ENCODE measurements at regions not wholly inside any gene's neighbourhood (a gene's known extent, or its start where the extent isn't known, plus 50 kb on each side); places are given as distances from the start of the nearest gene placed in this dataset.

DNA sequence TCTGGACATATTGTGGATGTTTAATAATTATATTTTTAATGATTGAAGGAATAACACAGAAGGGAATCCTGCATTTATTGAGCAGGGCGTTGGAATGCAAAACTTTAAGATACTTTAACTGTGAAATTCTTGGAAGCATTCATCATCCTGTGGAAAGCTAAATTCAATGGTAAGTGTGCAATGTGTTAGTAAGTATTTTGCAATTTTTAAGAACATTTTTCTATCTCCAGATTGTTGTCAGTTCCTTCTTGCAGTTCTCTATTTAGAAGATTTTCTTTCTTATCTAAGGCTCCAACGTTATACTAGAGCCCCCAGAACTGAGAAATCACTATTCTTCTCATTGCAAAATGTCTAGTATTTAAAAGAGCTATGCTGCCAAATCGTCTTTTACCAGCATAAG is 132.2 kb upstream of the TSC22D2 start:
- ChIA-PET CTCF (no interaction called here), RAD21 (ENCODE audit: low non-redundant PET in 1 of 2, low total read pairs in 2 of 2, uncharacterized antibody in 2 of 2, unreplicated experiment in 2 of 2) (no interaction called here), POLR2A (no interaction called here)
- Histone ChIP-seq H3K4me1 (ENCODE audit: control insufficient read depth in 1 of 2, insufficient read depth in 2 of 2, low read length in 2 of 2) (no peaks in the 10 kb centered on the region), H3K9me2 (ENCODE audit: insufficient read depth) (no peaks in the 10 kb centered on the region), H3K4me3 (replicated peaks in 1 of 2; ENCODE audit: low read depth in 1 of 2, low read length in 2 of 2) (no peak overlapping the region), H3K27ac (ENCODE audit: low read depth, low read length) (no peak overlapping the region), H3K79me2 (ENCODE audit: insufficient read depth, low read length) (no peaks in the 10 kb centered on the region), H3K27me3 (ENCODE audit: insufficient read depth, low read length) (no peaks in the 10 kb centered on the region), H4K20me1 (ENCODE audit: insufficient read depth) (no peaks in the 10 kb centered on the region), H3K4me2 (ENCODE audit: low read length) (no peak overlapping the region), H3K9ac (ENCODE audit: low read length) (no peak overlapping the region), H3K36me3 (ENCODE audit: control insufficient read depth in 1 of 2, insufficient read depth in 2 of 2, low read length in 2 of 2) (no peaks in the 10 kb centered on the region), H3K9me3 (ENCODE audit: control insufficient read depth in 1 of 2, insufficient read depth in 1 of 2, low read depth in 1 of 2, low read length in 2 of 2) (no peaks in the 10 kb centered on the region), H2AFZ (ENCODE audit: low read depth, low read length, poor library complexity, severe bottlenecking) (no peak overlapping the region)
- intact Hi-C loops (cut with micrococcal nuclease) = no loop called here
- TF ChIP-seq, protein P1, sequence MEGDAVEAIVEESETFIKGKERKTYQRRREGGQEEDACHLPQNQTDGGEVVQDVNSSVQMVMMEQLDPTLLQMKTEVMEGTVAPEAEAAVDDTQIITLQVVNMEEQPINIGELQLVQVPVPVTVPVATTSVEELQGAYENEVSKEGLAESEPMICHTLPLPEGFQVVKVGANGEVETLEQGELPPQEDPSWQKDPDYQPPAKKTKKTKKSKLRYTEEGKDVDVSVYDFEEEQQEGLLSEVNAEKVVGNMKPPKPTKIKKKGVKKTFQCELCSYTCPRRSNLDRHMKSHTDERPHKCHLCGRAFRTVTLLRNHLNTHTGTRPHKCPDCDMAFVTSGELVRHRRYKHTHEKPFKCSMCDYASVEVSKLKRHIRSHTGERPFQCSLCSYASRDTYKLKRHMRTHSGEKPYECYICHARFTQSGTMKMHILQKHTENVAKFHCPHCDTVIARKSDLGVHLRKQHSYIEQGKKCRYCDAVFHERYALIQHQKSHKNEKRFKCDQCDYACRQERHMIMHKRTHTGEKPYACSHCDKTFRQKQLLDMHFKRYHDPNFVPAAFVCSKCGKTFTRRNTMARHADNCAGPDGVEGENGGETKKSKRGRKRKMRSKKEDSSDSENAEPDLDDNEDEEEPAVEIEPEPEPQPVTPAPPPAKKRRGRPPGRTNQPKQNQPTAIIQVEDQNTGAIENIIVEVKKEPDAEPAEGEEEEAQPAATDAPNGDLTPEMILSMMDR (IDR thresholded peaks at IDR 0.05 in 2 of 3, conservative IDR thresholded peaks at IDR 0.05 in 1 of 3; ENCODE audit: borderline replicate concordance in 1 of 3, insufficient read depth in 1 of 3, low read depth in 2 of 3, low read length in 2 of 3) = no peak
- TF ChIP-seq ZNF274 (IDR thresholded peaks at IDR 0.05; ENCODE audit: low read depth, low read length) = no peak
- TF ChIP-seq ELF1 (IDR thresholded peaks at IDR 0.05; ENCODE audit: borderline replicate concordance, low read depth) = no peak
- no peak for TF ChIP-seq SRF (IDR thresholded peaks at IDR 0.05; ENCODE audit: low read depth)
- TF ChIP-seq, protein P2, sequence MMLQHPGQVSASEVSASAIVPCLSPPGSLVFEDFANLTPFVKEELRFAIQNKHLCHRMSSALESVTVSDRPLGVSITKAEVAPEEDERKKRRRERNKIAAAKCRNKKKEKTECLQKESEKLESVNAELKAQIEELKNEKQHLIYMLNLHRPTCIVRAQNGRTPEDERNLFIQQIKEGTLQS (IDR thresholded peaks at IDR 0.05) = no peak
- TF ChIP-seq, protein P3, sequence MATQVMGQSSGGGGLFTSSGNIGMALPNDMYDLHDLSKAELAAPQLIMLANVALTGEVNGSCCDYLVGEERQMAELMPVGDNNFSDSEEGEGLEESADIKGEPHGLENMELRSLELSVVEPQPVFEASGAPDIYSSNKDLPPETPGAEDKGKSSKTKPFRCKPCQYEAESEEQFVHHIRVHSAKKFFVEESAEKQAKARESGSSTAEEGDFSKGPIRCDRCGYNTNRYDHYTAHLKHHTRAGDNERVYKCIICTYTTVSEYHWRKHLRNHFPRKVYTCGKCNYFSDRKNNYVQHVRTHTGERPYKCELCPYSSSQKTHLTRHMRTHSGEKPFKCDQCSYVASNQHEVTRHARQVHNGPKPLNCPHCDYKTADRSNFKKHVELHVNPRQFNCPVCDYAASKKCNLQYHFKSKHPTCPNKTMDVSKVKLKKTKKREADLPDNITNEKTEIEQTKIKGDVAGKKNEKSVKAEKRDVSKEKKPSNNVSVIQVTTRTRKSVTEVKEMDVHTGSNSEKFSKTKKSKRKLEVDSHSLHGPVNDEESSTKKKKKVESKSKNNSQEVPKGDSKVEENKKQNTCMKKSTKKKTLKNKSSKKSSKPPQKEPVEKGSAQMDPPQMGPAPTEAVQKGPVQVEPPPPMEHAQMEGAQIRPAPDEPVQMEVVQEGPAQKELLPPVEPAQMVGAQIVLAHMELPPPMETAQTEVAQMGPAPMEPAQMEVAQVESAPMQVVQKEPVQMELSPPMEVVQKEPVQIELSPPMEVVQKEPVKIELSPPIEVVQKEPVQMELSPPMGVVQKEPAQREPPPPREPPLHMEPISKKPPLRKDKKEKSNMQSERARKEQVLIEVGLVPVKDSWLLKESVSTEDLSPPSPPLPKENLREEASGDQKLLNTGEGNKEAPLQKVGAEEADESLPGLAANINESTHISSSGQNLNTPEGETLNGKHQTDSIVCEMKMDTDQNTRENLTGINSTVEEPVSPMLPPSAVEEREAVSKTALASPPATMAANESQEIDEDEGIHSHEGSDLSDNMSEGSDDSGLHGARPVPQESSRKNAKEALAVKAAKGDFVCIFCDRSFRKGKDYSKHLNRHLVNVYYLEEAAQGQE (IDR thresholded peaks at IDR 0.05; ENCODE audit: low read depth) = no peak
- no peak for TF ChIP-seq POLR2A (IDR thresholded peaks at IDR 0.05; ENCODE audit: borderline replicate concordance, extremely low read depth, insufficient read depth, insufficient read length)
- no peak for TF ChIP-seq FOSL1 (IDR thresholded peaks at IDR 0.05; ENCODE audit: low read depth)
- TF ChIP-seq RAD21 (IDR thresholded peaks at IDR 0.05; ENCODE audit: low read depth) = no peak
- TF ChIP-seq EZH2 (IDR thresholded peaks at IDR 0.05) = no peak
- no peak for TF ChIP-seq TCF7L2 (IDR thresholded peaks at IDR 0.05; ENCODE audit: borderline replicate concordance, extremely low read depth, insufficient read depth, insufficient read length)
- TF ChIP-seq EZH2phosphoT487 (IDR thresholded peaks at IDR 0.05; ENCODE audit: borderline replicate concordance) = no peak
- TF ChIP-seq, protein P4, sequence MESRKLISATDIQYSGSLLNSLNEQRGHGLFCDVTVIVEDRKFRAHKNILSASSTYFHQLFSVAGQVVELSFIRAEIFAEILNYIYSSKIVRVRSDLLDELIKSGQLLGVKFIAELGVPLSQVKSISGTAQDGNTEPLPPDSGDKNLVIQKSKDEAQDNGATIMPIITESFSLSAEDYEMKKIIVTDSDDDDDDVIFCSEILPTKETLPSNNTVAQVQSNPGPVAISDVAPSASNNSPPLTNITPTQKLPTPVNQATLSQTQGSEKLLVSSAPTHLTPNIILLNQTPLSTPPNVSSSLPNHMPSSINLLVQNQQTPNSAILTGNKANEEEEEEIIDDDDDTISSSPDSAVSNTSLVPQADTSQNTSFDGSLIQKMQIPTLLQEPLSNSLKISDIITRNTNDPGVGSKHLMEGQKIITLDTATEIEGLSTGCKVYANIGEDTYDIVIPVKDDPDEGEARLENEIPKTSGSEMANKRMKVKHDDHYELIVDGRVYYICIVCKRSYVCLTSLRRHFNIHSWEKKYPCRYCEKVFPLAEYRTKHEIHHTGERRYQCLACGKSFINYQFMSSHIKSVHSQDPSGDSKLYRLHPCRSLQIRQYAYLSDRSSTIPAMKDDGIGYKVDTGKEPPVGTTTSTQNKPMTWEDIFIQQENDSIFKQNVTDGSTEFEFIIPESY (IDR thresholded peaks at IDR 0.05; ENCODE audit: extremely low read depth, insufficient replicate concordance, low read length) = no peak
- TF ChIP-seq EGR1 (IDR thresholded peaks at IDR 0.05; ENCODE audit: low read depth) = no peak
- no peak for ATAC-seq
- no TSS peak for BruUV-seq (replicated peaks)
- DNase-seq (ENCODE audit: low read depth, low spot score) = no peak

Measured in HCT116 (cell line).